ENCODE measurements at regions not wholly inside any gene's neighbourhood (a gene's known extent, or its start where the extent isn't known, plus 50 kb on each side); places are given as distances from the start of the nearest gene placed in this dataset.
A peak's percentile ranks its signal among the peaks of the same experiment; 100 is the strongest.

DNA sequence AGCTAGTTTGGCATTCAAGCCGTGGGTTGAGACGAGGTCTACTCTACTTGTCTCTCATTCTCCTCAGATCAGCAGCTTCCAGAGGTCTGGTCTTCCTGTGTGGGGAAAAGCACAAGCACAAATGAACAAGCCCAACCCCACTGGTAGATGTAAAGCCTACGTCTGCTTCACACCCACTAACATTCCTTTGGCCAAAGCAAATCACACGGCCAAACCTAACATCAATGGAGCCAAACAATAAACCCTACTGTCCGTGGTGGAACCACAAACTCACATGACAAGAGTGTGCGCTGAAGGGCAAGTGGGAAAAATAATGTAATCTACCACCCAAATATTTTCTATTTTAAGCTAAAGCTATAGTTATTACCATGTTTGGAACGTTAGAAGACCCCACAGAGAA lies 179.3 kb upstream of the MGAT5 start:
- TF ChIP-seq OSR1 (CRISPR knock-in tag; IDR thresholded peaks at IDR 0.05): no peak
- no peak for TF ChIP-seq RARB (CRISPR knock-in tag; IDR thresholded peaks at IDR 0.05)
- no peak for ATAC-seq

GRCh38 chr2:134075204-134075603 lies 178.7 kb upstream of the MGAT5 start:
- no peak for TF ChIP-seq PPARA (CRISPR knock-in tag; IDR thresholded peaks at IDR 0.05; ENCODE audit: borderline replicate concordance)
- TF ChIP-seq ZNF565 (CRISPR knock-in tag; conservative IDR thresholded peaks at IDR 0.05; ENCODE audit: low read depth): no peak
- TF ChIP-seq ARNTL (CRISPR knock-in tag; IDR thresholded peaks at IDR 0.05; ENCODE audit: borderline replicate concordance, low read depth): no peak
- no peak for ATAC-seq

DNA sequence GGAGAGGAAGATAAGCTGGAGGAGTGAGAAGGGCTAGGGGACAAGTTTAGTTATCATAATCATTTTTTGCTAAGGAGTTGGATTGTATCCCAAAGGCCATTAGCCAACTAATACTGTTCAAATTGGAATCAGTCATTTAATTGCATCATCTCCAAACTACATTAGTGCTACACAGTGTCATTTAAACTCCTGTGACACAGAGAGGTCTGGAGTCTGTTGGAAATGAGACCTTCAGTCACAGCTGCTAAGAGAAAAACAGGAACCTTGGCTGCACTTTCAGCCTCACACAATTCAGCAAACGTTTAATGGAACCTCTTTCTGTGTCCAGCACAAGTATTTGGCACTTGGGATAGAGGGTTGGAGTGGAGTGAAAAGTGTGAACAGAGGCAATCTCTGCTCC lies 175.5 kb upstream of the MGAT5 start:
- peak; percentile 34; the same call in 1 of the 3 replicates for ATAC-seq
- TF ChIP-seq ZFP30 (CRISPR knock-in tag; IDR thresholded peaks at IDR 0.05) (no peak), ZC3H10 (CRISPR knock-in tag; IDR thresholded peaks at IDR 0.05) (no peak), TCF4 (CRISPR knock-in tag; IDR thresholded peaks at IDR 0.05; ENCODE audit: borderline replicate concordance) (peak; percentile 58; the same call in 1 of the 2 replicates), CSRNP3 (CRISPR knock-in tag; IDR thresholded peaks at IDR 0.05) (no peak), ZFP3 (CRISPR knock-in tag; IDR thresholded peaks at IDR 0.05) (no peak), ZNF8 (CRISPR knock-in tag; IDR thresholded peaks at IDR 0.05) (no peak), ISL1 (CRISPR knock-in tag; IDR thresholded peaks at IDR 0.05) (peak; percentile 72), RARB (CRISPR knock-in tag; IDR thresholded peaks at IDR 0.05) (no peak), GLIS3 (CRISPR knock-in tag; IDR thresholded peaks at IDR 0.05) (no peak), ZNF565 (CRISPR knock-in tag; conservative IDR thresholded peaks at IDR 0.05; ENCODE audit: low read depth) (no peak), ESRRG (CRISPR knock-in tag; IDR thresholded peaks at IDR 0.05) (no peak), BACH2 (CRISPR knock-in tag; IDR thresholded peaks at IDR 0.05; ENCODE audit: borderline replicate concordance) (no peak), PPARA (CRISPR knock-in tag; IDR thresholded peaks at IDR 0.05; ENCODE audit: borderline replicate concordance) (0 out of 2 replicates have a peak, but pooled peaks have one; percentile 32), CSDC2 (CRISPR knock-in tag; IDR thresholded peaks at IDR 0.05) (no peak), ZNF70 (CRISPR knock-in tag; IDR thresholded peaks at IDR 0.05) (no peak)
- TF ChIP-seq, protein P1, sequence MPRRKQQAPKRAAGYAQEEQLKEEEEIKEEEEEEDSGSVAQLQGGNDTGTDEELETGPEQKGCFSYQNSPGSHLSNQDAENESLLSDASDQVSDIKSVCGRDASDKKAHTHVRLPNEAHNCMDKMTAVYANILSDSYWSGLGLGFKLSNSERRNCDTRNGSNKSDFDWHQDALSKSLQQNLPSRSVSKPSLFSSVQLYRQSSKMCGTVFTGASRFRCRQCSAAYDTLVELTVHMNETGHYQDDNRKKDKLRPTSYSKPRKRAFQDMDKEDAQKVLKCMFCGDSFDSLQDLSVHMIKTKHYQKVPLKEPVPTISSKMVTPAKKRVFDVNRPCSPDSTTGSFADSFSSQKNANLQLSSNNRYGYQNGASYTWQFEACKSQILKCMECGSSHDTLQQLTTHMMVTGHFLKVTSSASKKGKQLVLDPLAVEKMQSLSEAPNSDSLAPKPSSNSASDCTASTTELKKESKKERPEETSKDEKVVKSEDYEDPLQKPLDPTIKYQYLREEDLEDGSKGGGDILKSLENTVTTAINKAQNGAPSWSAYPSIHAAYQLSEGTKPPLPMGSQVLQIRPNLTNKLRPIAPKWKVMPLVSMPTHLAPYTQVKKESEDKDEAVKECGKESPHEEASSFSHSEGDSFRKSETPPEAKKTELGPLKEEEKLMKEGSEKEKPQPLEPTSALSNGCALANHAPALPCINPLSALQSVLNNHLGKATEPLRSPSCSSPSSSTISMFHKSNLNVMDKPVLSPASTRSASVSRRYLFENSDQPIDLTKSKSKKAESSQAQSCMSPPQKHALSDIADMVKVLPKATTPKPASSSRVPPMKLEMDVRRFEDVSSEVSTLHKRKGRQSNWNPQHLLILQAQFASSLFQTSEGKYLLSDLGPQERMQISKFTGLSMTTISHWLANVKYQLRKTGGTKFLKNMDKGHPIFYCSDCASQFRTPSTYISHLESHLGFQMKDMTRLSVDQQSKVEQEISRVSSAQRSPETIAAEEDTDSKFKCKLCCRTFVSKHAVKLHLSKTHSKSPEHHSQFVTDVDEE (CRISPR knock-in tag; IDR thresholded peaks at IDR 0.05): peak; percentile 68; the same call in 1 of the 2 replicates
- TF ChIP-seq, protein P2, sequence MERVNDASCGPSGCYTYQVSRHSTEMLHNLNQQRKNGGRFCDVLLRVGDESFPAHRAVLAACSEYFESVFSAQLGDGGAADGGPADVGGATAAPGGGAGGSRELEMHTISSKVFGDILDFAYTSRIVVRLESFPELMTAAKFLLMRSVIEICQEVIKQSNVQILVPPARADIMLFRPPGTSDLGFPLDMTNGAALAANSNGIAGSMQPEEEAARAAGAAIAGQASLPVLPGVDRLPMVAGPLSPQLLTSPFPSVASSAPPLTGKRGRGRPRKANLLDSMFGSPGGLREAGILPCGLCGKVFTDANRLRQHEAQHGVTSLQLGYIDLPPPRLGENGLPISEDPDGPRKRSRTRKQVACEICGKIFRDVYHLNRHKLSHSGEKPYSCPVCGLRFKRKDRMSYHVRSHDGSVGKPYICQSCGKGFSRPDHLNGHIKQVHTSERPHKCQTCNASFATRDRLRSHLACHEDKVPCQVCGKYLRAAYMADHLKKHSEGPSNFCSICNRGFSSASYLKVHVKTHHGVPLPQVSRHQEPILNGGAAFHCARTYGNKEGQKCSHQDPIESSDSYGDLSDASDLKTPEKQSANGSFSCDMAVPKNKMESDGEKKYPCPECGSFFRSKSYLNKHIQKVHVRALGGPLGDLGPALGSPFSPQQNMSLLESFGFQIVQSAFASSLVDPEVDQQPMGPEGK (CRISPR knock-in tag; IDR thresholded peaks at IDR 0.05; ENCODE audit: borderline replicate concordance): no peak
- TF ChIP-seq, protein P3, sequence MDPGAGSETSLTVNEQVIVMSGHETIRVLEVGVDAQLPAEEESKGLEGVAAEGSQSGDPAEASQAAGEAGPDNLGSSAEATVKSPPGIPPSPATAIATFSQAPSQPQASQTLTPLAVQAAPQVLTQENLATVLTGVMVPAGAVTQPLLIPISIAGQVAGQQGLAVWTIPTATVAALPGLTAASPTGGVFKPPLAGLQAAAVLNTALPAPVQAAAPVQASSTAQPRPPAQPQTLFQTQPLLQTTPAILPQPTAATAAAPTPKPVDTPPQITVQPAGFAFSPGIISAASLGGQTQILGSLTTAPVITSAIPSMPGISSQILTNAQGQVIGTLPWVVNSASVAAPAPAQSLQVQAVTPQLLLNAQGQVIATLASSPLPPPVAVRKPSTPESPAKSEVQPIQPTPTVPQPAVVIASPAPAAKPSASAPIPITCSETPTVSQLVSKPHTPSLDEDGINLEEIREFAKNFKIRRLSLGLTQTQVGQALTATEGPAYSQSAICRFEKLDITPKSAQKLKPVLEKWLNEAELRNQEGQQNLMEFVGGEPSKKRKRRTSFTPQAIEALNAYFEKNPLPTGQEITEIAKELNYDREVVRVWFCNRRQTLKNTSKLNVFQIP (CRISPR knock-in tag; IDR thresholded peaks at IDR 0.05; ENCODE audit: borderline replicate concordance, low read depth): no peak

GRCh38 chr2:134079373-134079772 lies 174.5 kb upstream of the MGAT5 start:
- TF ChIP-seq, protein P1 (CRISPR knock-in tag; IDR thresholded peaks at IDR 0.05): no peak
- TF ChIP-seq ZNF8 (CRISPR knock-in tag; IDR thresholded peaks at IDR 0.05) (no peak), PPARA (CRISPR knock-in tag; IDR thresholded peaks at IDR 0.05; ENCODE audit: borderline replicate concordance) (no peak), ZFP3 (CRISPR knock-in tag; IDR thresholded peaks at IDR 0.05) (no peak)
- TF ChIP-seq, protein P2 (CRISPR knock-in tag; IDR thresholded peaks at IDR 0.05; ENCODE audit: borderline replicate concordance): no peak
- no peak for ATAC-seq

Measured in SK-N-SH treated with all-trans-retinoic acid at 6 μM for 48 hours (cell line).